ENCODE measurements at regions not wholly inside any gene's neighbourhood (a gene's known extent, or its start where the extent isn't known, plus 50 kb on each side); places are given as distances from the start of the nearest gene placed in this dataset.

DNA sequence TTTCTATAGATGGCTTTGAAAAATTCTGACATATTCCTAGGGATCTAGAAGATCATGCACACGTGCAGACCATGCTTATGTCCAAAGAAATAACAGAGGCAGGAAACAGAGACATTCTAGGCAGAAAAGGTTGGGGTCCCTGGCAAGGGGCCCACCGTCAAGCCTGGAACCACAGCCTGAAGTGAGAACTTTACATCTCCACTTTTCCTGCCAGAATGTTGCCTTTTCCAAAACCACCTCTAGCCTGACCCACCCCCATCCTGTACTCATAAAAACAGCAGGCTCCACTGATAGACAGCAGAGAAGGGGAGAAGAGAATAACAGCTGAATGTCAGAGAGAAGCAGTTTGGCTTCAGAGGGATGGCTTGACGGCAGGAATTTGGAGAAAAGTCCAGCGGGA lies 257.3 kb upstream of the NT5E start:
- TF ChIP-seq, protein P1, sequence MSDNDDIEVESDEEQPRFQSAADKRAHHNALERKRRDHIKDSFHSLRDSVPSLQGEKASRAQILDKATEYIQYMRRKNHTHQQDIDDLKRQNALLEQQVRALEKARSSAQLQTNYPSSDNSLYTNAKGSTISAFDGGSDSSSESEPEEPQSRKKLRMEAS (IDR thresholded peaks at IDR 0.05; ENCODE audit: low read depth, low read length), result no peak
- TF ChIP-seq, protein P2, sequence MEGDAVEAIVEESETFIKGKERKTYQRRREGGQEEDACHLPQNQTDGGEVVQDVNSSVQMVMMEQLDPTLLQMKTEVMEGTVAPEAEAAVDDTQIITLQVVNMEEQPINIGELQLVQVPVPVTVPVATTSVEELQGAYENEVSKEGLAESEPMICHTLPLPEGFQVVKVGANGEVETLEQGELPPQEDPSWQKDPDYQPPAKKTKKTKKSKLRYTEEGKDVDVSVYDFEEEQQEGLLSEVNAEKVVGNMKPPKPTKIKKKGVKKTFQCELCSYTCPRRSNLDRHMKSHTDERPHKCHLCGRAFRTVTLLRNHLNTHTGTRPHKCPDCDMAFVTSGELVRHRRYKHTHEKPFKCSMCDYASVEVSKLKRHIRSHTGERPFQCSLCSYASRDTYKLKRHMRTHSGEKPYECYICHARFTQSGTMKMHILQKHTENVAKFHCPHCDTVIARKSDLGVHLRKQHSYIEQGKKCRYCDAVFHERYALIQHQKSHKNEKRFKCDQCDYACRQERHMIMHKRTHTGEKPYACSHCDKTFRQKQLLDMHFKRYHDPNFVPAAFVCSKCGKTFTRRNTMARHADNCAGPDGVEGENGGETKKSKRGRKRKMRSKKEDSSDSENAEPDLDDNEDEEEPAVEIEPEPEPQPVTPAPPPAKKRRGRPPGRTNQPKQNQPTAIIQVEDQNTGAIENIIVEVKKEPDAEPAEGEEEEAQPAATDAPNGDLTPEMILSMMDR (IDR thresholded peaks at IDR 0.05; ENCODE audit: low read depth, low read length), result no peak
